Middle frontal gyrus (tissue), 1 donor: ENCODE measurements at regions not wholly inside any gene's neighbourhood (a gene's known extent, or its start where the extent isn't known, plus 50 kb on each side); places are given as distances from the start of the nearest gene placed in this dataset.

Source experiments
- DNase-seq: peaks from one replicate; pipeline ENCODE4 v3.0.0-alpha.2; 2015; ENCODE audit warnings: low spot score; ENCODE audit errors: extremely low spot score

GRCh38 chr5:57855831-57856230 is 373.2 kb upstream of the ACTBL2 start:
- DNase-seq: no peak

DNA sequence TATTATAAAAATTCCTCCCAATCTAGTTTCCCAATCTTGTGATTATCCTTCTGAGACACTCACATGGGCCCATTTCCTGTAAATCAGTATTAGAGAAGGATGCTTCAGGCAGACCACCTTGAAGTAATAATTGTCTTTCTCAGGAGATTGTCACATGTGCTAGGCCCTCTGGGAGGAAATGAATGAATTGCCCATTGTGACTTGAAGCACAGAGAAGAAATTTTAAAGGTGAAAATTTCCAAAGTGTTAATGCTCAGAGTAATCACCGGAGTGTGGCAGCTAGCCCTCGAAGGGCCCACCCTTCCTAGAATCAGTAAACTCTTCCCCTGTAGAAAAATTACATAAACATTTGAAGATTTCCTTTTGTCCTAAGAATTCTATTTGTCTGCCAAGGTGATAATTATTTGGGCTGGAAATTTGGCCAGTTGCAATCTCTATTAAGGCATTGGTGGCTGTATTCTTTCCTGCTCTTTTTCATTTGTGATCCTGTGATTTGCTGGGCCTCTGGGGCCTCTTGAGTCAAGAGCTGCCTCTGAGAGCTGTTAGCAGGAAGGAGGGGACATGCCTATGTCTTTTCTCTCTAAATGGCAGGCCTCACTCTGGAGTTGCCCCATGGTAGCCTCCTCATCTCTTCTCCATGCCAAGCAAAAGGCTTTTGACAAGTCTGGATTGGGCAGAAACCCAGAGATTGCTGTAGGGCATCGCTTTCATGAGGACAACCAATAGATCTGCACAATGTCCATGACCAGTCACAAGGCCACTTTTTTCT is 371.5 kb upstream of the ACTBL2 start:
- DNase-seq: no peak

GRCh38 chr5:57850109-57850508 is 367.5 kb upstream of the ACTBL2 start:
- no peak for DNase-seq

DNA sequence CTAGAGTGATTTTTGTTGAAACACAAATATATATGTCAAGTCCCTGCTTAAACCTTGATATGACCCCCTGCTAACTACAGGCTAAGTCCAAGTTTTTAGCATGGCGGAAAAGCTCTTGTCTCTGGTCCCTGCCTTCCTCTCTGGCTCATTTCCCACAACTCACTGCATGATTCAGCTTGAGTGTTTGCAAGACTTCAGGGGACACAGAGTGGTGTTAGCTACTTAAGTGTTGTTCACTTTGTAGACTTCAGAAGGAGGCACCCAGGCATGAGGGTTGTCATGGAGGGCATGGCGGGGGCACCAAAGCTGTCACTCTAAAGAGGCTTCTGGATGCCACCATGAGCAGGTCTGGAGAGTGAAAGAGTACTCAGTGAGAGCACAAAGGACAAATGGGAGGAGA is 362.4 kb upstream of the ACTBL2 start:
- no peak for DNase-seq

GRCh38 chr5:57844410-57844809 is 361.8 kb upstream of the ACTBL2 start:
- no peak for DNase-seq

DNA sequence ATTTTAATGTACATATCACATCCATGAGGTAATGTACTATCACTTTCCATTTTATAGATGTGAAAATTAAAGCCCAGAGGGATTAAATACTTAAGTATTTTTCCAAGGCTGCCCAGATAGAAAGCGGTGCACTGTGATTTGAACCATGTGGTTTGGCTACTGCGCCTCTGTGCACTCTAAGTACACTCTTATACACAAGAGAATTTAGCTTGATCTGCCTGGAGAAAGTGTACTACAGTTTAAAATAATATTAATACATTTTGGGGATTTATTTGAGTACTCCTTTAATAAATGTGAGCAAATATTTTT is 360.4 kb upstream of the ACTBL2 start:
- no peak for DNase-seq

DNA sequence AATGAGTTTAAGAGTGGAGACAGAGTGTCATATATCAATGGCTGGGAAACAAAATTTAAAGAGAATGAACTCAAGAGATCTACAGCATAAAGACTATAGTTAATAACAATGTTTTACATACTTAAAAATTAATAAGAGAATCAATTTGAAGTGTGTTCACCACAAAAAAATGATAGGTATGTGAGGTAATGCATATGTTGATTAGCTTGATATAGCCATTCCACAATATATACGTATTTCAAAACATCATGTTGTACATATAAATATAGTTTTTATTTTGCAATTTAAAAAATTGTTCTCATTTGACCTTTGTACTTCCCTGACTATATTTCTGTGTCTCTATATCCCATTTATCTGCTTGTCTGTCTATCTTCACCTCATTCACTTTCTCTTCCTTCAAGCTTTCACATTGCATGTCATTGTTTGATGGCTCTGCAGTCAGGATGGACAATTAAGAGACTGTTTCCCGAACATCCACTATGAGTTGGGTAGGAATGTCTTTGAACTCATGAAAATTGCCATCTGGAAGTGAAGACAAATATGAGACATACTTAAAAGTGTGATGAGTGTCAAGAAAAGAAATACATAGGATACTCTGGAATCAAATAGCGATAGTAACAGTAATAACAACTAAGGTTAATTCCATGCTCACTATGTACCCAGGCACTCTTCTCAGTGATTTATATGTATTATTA is 359.9 kb upstream of the ACTBL2 start:
- DNase-seq: no peak

GRCh38 chr5:57841676-57842363 is 359.2 kb upstream of the ACTBL2 start:
- DNase-seq: no peak

GRCh38 chr5:57839437-57840079 is 356.9 kb upstream of the ACTBL2 start:
- no peak for DNase-seq

- DNase-seq: no peak
Observed at GRCh38 chr5:57839025-57839424, 356.4 kb upstream of the ACTBL2 start.

GRCh38 chr5:57836921-57837320 is 354.3 kb upstream of the ACTBL2 start:
- no peak for DNase-seq

GRCh38 chr5:57836331-57836730 is 353.7 kb upstream of the ACTBL2 start:
- no peak for DNase-seq

GRCh38 chr5:57834829-57835608 is 352.4 kb upstream of the ACTBL2 start:
- DNase-seq: no peak

- DNase-seq: no peak
Observed at GRCh38 chr5:57833489-57833888, 350.9 kb upstream of the ACTBL2 start.

- no peak for DNase-seq
Observed at GRCh38 chr5:57832875-57833274, 350.3 kb upstream of the ACTBL2 start.

DNA sequence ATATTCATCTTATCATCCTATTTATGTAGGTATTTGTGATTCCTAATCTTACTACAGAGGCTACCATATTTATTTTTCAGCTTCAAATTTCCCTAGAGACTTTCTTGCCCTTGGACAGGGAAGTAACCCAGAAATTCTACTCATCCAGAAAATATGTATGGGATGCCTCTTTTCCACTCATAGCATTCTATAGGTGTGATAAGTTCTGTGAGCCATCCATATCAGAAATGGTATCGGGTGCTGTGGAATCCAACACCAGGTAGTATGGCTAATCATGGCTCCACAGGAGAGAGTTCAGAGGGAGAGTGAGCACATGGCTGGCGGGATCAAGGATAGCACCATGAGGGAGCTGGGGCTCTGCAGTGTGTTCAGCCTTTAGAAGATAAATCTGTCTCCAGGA is 349.3 kb upstream of the ACTBL2 start:
- no peak for DNase-seq

DNA sequence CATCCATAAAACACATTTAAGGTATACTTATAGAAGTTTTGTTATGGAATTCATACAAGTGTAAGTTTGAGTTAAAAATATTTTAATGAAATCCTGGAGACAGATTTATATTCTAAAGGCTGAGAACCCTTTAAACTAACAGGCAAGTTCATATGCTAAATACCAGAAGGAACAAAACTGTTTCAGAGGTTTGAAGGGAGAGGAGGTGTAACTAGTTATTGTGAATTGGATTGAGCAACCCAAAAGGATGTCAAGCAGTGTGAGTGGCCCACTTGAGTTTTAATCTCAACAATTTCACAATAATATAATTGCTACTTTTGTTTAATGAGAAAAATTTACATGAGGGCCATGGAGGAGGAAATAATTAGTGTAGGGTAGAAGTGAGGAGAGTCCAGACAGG is 348.5 kb upstream of the ACTBL2 start:
- no peak for DNase-seq

- DNase-seq: no peak
Observed at GRCh38 chr5:57828221-57828620, 345.6 kb upstream of the ACTBL2 start.

GRCh38 chr5:57825031-57825686 is 342.5 kb upstream of the ACTBL2 start:
- DNase-seq: no peak

- DNase-seq: no peak
Observed at GRCh38 chr5:57824623-57825022, 342.0 kb upstream of the ACTBL2 start.

DNA sequence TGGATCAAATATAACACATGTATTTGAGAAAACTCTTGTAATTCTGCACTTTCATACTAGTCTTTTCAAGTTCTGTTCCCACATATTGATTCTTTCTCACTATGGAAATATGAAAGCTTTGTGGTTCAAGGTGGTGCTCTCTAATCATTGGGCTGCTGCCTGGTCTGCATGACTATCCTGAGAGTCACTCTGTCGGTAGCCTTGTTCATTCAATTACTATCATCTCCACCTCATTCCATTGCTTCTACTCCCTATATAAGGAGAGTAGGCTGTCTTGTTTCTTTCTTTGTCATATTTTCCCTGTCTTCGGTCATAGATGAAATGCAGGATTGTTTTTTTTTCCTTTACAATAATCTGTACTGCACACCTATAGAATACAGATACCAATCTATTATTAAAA is 341.4 kb upstream of the ACTBL2 start:
- DNase-seq: no peak
